B cell (primary cell): ENCODE measurements at regions not wholly inside any gene's neighbourhood (a gene's known extent, or its start where the extent isn't known, plus 50 kb on each side); places are given as distances from the start of the nearest gene placed in this dataset.

Experiments used
- ATAC-seq: fragments of 200-7000 bp; cut with Tn5 transposase; one replicate; pipeline ENCODE4 v1.10.0; 2021; ENCODE audit warnings: low read depth, mild to moderate bottlenecking, moderate number of reproducible peaks, moderate library complexity
- CTCF ChIA-PET: fragments of 350-600 bp; sonication (Branson Sonifier 250); formaldehyde crosslinking; loops from one replicate; lab custom pipeline; 2021; ENCODE audit warnings: antibody characterized with exemption, inconsistent platforms; lab: Charles Lee
- POLR2A ChIA-PET: fragments of 350-600 bp; sonication (Branson Sonifier 250); formaldehyde crosslinking; loops from one replicate; lab custom pipeline; 2021; ENCODE audit warnings: antibody characterized with exemption; lab: Charles Lee
- DNase-seq: peaks from one replicate; pipeline ENCODE4 v3.0.0; 2013
- H2AFZ ChIP-seq: 2 replicates; pipeline ENCODE4 v1.6.1; 2012; ENCODE audit warnings: mild to moderate bottlenecking, low read depth, low read length; ENCODE audit not compliant: insufficient read depth, poor library complexity, severe bottlenecking
- H3K27ac ChIP-seq, 2 donors: 1 replicate in 1 of 2; 2 replicates in 1 of 2; pipeline ENCODE4 v1.5.1; 2012 to 2013; ENCODE audit warnings: low read length in 2 of 2, mild to moderate bottlenecking in 2 of 2, moderate library complexity in 1 of 2
- H3K27me3 ChIP-seq, 4 experiments: fragments of 200-600 bp in 1 of 4; sonication (generic) in 1 of 4; replicated peaks in 1 of 4; 1 replicate in 2 of 4; 2 replicates in 2 of 4; pipeline versions ENCODE4 v1.6.1 to v1.7.0; 2013 to 2016; ENCODE audit warnings: low read length in 3 of 4, mild to moderate bottlenecking in 2 of 4, mixed read lengths in 1 of 4, moderate library complexity in 1 of 4; ENCODE audit not compliant: insufficient read depth in 4 of 4, control insufficient read depth in 3 of 4; ENCODE audit errors: control extremely low read depth in 1 of 4
- H3K36me3 ChIP-seq, 2 experiments: replicated peaks in 1 of 2; 1 replicate in 1 of 2; 2 replicates in 1 of 2; pipeline versions ENCODE4 v1.6.1 to v1.7.1; 2013; ENCODE audit warnings: low read length in 1 of 2; ENCODE audit not compliant: insufficient read depth in 2 of 2, control insufficient read depth in 1 of 2; ENCODE audit errors: control extremely low read depth in 1 of 2, extremely low read depth in 1 of 2
- H3K4me1 ChIP-seq, 2 donors: fragments of 200-600 bp in 1 of 2; sonication (generic) in 1 of 2; 1 replicate in 1 of 2; 2 replicates in 1 of 2; pipeline versions ENCODE4 v1.5.1 to v1.6.1; 2013 to 2017; ENCODE audit warnings: low read length in 2 of 2; ENCODE audit not compliant: control insufficient read depth in 2 of 2, insufficient read depth in 2 of 2
- H3K4me2 ChIP-seq: replicated peaks from 2 replicates; pipeline ENCODE3; 2012; ENCODE audit warnings: mild to moderate bottlenecking, low read depth, low read length; ENCODE audit not compliant: poor library complexity, severe bottlenecking
- H3K4me3 ChIP-seq, 5 experiments: fragments of 200-600 bp in 1 of 5; sonication (generic) in 1 of 5; 1 replicate in 3 of 5; 2 replicates in 2 of 5; pipeline versions ENCODE4 v1.5.1 to v1.7.0; 2011 to 2016; ENCODE audit warnings: low read length in 4 of 5, mild to moderate bottlenecking in 4 of 5, low read depth in 2 of 5, control low read depth in 1 of 5, moderate library complexity in 1 of 5; ENCODE audit not compliant: insufficient read depth in 1 of 5; ENCODE audit errors: control extremely low read depth in 1 of 5, extremely low read depth in 1 of 5
- H3K79me2 ChIP-seq: fragments of 200-600 bp; sonication (generic); one replicate; pipeline ENCODE4 v1.6.0; 2016; ENCODE audit warnings: low read length; ENCODE audit not compliant: control insufficient read depth, insufficient read depth
- H3K9ac ChIP-seq: fragments of 200-600 bp; sonication (generic); 2 replicates; pipeline ENCODE4 v1.6.1; 2017; ENCODE audit warnings: mild to moderate bottlenecking, low read length, moderate library complexity
- H3K9me3 ChIP-seq, 3 donors: one replicate each; pipeline versions ENCODE4 v1.6.1 to v1.7.1; 2013; ENCODE audit warnings: low read length in 2 of 3; ENCODE audit not compliant: control insufficient read depth in 2 of 3, insufficient read depth in 1 of 3; ENCODE audit errors: control extremely low read depth in 1 of 3
- H4K20me1 ChIP-seq: 2 replicates; pipeline ENCODE4 v1.6.0; 2012; ENCODE audit warnings: mild to moderate bottlenecking, low read length; ENCODE audit not compliant: insufficient read depth, control insufficient read depth, poor library complexity, severe bottlenecking
- H3K27ac Mint-ChIP-seq: one replicate; pipeline ENCODE4 v1.8.0; 2021; ENCODE audit warnings: mixed read lengths
- H3K27me3 Mint-ChIP-seq: one replicate; pipeline ENCODE4 v1.8.0; 2021; ENCODE audit warnings: mixed read lengths
- H3K4me1 Mint-ChIP-seq: one replicate; pipeline ENCODE4 v1.8.0; 2021; ENCODE audit warnings: mixed read lengths
- H3K4me3 Mint-ChIP-seq: one replicate; pipeline ENCODE4 v1.8.0; 2021; ENCODE audit warnings: mixed read lengths
- H3K9me3 Mint-ChIP-seq: one replicate; pipeline ENCODE4 v1.8.0; 2022; ENCODE audit warnings: mixed read lengths; ENCODE audit not compliant: insufficient read depth
- EZH2 ChIP-seq: IDR thresholded peaks from 2 replicates; pipeline ENCODE4 v1.6.1; 2012; ENCODE audit warnings: borderline replicate concordance, low read depth, mild to moderate bottlenecking, moderate library complexity, low read length; ENCODE audit not compliant: insufficient read depth, poor library complexity, severe bottlenecking
- WGBS: methylation state at CpG from one replicate; pipeline ENCODE4 v1.1.5; 2013; ENCODE audit warnings: missing lambda C conversion rate; ENCODE audit not compliant: insufficient coverage; 5-methylcytosine and 5-hydroxymethylcytosine counted together
- intact Hi-C: fragments of 100-400 bp; cut with micrococcal nuclease; formaldehyde crosslinking; loops from one replicate; pipeline ENCODE4 v1.10.0; 2022
- TF ChIP-seq, protein P1 (sequence below): fragments of 200-600 bp; IDR thresholded peaks from one replicate; pipeline ENCODE4 v1.8.0; 2022; ENCODE audit warnings: antibody characterized with exemption, mild to moderate bottlenecking

DNA sequence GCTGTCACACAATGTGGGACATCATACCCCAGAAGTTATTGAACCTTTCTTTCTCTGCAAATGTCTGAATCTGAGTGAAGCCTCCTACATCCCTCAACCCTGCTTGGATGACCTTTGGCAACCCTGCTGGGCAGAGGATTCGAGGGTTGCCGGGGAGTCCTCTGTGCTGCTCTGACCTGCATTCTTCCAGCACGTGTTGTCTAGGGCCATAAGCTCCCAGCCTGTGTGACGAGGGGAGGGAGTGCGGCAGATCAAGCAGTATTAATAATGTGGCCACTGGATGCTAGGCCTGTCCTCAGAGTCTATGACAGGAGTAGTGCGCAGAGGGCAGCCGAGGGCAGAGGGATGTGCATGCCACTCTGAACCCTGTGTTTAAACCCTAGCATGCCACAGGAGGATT is 58.8 kb downstream of the RPL37A start:
- H3K9ac ChIP-seq: no peak overlapping the region
- ChIA-PET POLR2A (no interaction called here), CTCF (no interaction called here)
- intact Hi-C loops: no loop called here
- Mint-ChIP-seq H3K9me3 (no peaks in the 10 kb centered on the region), H3K27ac (no peak overlapping the region), H3K27me3 (peaks cover 37% of the 10 kb centered on the region), H3K4me1 (no peaks in the 10 kb centered on the region), H3K4me3 (no peak overlapping the region)
- WGBS: 91% methylated on average over 7 of the region's 7 CpGs
- no peaks in the 10 kb centered on the region for H3K79me2 ChIP-seq
- no peak overlapping the region for H2AFZ ChIP-seq
- H3K36me3 ChIP-seq: no peaks in the 10 kb centered on the region
- ATAC-seq (no peak), DNase-seq (no peak)
- H3K4me3 ChIP-seq: no peak overlapping the region
- peaks cover 0 to 5% (median 2%) of the 10 kb centered on the region in 4 experiments for H3K27me3 ChIP-seq
- no peaks in the 10 kb centered on the region for H3K9me3 ChIP-seq
- no peak overlapping the region for H3K4me2 ChIP-seq
- no peak overlapping the region for H3K27ac ChIP-seq
- H4K20me1 ChIP-seq: no peaks in the 10 kb centered on the region
- TF ChIP-seq, protein P1, sequence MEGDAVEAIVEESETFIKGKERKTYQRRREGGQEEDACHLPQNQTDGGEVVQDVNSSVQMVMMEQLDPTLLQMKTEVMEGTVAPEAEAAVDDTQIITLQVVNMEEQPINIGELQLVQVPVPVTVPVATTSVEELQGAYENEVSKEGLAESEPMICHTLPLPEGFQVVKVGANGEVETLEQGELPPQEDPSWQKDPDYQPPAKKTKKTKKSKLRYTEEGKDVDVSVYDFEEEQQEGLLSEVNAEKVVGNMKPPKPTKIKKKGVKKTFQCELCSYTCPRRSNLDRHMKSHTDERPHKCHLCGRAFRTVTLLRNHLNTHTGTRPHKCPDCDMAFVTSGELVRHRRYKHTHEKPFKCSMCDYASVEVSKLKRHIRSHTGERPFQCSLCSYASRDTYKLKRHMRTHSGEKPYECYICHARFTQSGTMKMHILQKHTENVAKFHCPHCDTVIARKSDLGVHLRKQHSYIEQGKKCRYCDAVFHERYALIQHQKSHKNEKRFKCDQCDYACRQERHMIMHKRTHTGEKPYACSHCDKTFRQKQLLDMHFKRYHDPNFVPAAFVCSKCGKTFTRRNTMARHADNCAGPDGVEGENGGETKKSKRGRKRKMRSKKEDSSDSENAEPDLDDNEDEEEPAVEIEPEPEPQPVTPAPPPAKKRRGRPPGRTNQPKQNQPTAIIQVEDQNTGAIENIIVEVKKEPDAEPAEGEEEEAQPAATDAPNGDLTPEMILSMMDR: no peak
- no peak for TF ChIP-seq EZH2
- no peaks in the 10 kb centered on the region for H3K4me1 ChIP-seq

DNA sequence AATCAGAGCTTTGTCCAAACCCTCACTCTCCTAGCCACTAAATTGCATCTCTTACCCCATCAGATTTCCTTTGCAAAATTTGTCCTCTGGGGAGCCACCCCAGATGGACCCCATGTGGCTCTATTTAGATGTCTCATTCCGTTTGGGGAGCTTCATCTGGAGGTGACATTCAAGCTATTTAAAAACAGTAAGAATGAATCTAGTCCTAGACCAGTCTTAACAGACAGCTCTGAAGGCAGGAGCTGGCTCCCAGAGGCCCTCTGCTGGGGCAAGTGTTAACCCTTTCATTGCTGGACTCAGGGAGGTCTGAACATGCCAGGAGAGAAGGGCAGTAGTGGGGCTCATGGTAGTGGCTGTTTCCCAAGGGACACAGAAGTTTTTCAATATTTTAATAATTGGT is 59.2 kb downstream of the RPL37A start:
- H3K27me3 Mint-ChIP-seq: peaks cover 41% of the 10 kb centered on the region
- no peaks in the 10 kb centered on the region for H3K79me2 ChIP-seq
- intact Hi-C loops: no loop called here
- DNase-seq (no peak), ATAC-seq (no peak)
- ChIA-PET POLR2A (no interaction called here), CTCF (no interaction called here)
- no peak overlapping the region for H3K27ac ChIP-seq
- H3K4me2 ChIP-seq: no peak overlapping the region
- 80% methylated on average over 1 of the region's 1 CpG for WGBS
- peaks cover 0 to 5% (median 2%) of the 10 kb centered on the region in 4 experiments for H3K27me3 ChIP-seq
- no peak overlapping the region for H3K4me3 Mint-ChIP-seq
- H3K4me1 ChIP-seq: no peaks in the 10 kb centered on the region
- no peaks in the 10 kb centered on the region for H3K4me1 Mint-ChIP-seq
- no peaks in the 10 kb centered on the region for H4K20me1 ChIP-seq
- H3K9me3 ChIP-seq: no peaks in the 10 kb centered on the region
- H3K36me3 ChIP-seq: no peaks in the 10 kb centered on the region
- TF ChIP-seq, protein P1: no peak
- TF ChIP-seq EZH2: no peak
- no peak overlapping the region for H3K4me3 ChIP-seq
- no peak overlapping the region for H2AFZ ChIP-seq
- H3K27ac Mint-ChIP-seq: no peak overlapping the region
- no peak overlapping the region for H3K9ac ChIP-seq
- no peaks in the 10 kb centered on the region for H3K9me3 Mint-ChIP-seq
